ENCODE measurements at regions not wholly inside any gene's neighbourhood (a gene's known extent, or its start where the extent isn't known, plus 50 kb on each side); places are given as distances from the start of the nearest gene placed in this dataset.

DNA sequence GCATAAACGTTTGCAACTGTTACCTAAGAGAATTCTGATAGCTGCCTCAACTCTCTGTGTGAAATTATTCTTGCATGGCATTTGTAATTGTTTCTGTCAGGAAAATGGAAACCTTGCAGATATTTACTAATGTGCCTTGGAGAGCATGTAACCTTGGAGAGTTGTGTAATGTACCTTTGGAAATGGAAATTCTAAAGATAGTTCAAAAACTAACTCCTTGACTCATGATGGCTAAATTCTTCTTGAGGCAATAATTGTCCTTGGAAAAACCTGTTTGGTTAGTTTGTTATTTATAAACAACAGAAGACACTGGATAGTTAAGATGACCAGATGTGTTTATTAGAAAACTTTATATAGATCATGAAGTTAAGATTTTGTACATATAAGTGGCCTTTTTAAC, 1033.8 kb downstream of the PLA2G4A start:
- whole genome bisulfite sequencing: 29% methylated on average over 1 of the region's 1 CpG

DNA sequence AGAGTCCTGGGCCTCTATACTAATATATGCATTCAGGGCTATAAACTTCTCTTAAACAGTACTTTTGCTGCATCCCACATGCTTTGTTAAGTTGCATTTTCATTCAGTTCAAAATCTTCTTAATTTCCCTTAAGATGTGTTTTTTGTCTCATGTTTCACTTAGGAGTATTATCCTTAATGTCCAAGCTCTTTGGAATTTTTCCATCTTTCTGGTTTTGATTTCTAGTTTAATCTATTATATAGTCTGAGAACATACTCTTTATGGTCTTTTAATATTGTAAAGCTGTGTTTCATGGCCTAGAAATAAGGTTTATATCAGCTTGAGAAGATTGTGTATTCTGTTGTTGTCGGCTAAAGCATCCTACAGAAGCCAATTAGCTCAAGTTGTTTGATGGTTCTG, 1041.8 kb downstream of the PLA2G4A start:
- Histone ChIP-seq H3K9me3 (ENCODE audit: control insufficient read depth in 4 of 4, low read length in 3 of 4) (no peaks in the 10 kb centered on the region), H3K4me3 (ENCODE audit: low read depth in 1 of 3, low read length in 3 of 3) (no peak overlapping the region), H3K27ac (ENCODE audit: low read depth in 1 of 2, low read length in 2 of 2) (no peak overlapping the region), H3K4me1 (ENCODE audit: control insufficient read depth in 4 of 4, insufficient read depth in 4 of 4, low read length in 3 of 4) (no peaks in the 10 kb centered on the region), H3K27me3 (ENCODE audit: control insufficient read depth in 4 of 4, insufficient read depth in 4 of 4, low read length in 3 of 4) (no peaks in the 10 kb centered on the region), H3K9ac (ENCODE audit: low read depth in 1 of 2, low read length in 2 of 2) (no peak overlapping the region), H3K36me3 (ENCODE audit: control insufficient read depth in 4 of 4, insufficient read depth in 3 of 4, low read depth in 1 of 4, low read length in 3 of 4) (no peaks in the 10 kb centered on the region)
- TF ChIP-seq EGR1 (IDR thresholded peaks at IDR 0.05; ENCODE audit: low read depth in 2 of 2) (no peak), NR2F2 (IDR thresholded peaks at IDR 0.05) (no peak), HNF4A (conservative IDR thresholded peaks at IDR 0.05) (no peak), TAF1 (conservative IDR thresholded peaks at IDR 0.05) (no peak), RAD21 (IDR thresholded peaks at IDR 0.05) (no peak), HNF4G (IDR thresholded peaks at IDR 0.05) (no peak), RXRA (IDR thresholded peaks at IDR 0.05) (no peak), JUND (IDR thresholded peaks at IDR 0.05) (no peak), YY1 (IDR thresholded peaks at IDR 0.05) (no peak), FOXA1 (IDR thresholded peaks at IDR 0.05) (no peak)
- TF ChIP-seq, protein P1, sequence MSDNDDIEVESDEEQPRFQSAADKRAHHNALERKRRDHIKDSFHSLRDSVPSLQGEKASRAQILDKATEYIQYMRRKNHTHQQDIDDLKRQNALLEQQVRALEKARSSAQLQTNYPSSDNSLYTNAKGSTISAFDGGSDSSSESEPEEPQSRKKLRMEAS (IDR thresholded peaks at IDR 0.05): no peak
- TF ChIP-seq, protein P2, sequence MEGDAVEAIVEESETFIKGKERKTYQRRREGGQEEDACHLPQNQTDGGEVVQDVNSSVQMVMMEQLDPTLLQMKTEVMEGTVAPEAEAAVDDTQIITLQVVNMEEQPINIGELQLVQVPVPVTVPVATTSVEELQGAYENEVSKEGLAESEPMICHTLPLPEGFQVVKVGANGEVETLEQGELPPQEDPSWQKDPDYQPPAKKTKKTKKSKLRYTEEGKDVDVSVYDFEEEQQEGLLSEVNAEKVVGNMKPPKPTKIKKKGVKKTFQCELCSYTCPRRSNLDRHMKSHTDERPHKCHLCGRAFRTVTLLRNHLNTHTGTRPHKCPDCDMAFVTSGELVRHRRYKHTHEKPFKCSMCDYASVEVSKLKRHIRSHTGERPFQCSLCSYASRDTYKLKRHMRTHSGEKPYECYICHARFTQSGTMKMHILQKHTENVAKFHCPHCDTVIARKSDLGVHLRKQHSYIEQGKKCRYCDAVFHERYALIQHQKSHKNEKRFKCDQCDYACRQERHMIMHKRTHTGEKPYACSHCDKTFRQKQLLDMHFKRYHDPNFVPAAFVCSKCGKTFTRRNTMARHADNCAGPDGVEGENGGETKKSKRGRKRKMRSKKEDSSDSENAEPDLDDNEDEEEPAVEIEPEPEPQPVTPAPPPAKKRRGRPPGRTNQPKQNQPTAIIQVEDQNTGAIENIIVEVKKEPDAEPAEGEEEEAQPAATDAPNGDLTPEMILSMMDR (IDR thresholded peaks at IDR 0.05; ENCODE audit: low read depth, low read length, missing input control): no peak
- TF ChIP-seq, protein P3, sequence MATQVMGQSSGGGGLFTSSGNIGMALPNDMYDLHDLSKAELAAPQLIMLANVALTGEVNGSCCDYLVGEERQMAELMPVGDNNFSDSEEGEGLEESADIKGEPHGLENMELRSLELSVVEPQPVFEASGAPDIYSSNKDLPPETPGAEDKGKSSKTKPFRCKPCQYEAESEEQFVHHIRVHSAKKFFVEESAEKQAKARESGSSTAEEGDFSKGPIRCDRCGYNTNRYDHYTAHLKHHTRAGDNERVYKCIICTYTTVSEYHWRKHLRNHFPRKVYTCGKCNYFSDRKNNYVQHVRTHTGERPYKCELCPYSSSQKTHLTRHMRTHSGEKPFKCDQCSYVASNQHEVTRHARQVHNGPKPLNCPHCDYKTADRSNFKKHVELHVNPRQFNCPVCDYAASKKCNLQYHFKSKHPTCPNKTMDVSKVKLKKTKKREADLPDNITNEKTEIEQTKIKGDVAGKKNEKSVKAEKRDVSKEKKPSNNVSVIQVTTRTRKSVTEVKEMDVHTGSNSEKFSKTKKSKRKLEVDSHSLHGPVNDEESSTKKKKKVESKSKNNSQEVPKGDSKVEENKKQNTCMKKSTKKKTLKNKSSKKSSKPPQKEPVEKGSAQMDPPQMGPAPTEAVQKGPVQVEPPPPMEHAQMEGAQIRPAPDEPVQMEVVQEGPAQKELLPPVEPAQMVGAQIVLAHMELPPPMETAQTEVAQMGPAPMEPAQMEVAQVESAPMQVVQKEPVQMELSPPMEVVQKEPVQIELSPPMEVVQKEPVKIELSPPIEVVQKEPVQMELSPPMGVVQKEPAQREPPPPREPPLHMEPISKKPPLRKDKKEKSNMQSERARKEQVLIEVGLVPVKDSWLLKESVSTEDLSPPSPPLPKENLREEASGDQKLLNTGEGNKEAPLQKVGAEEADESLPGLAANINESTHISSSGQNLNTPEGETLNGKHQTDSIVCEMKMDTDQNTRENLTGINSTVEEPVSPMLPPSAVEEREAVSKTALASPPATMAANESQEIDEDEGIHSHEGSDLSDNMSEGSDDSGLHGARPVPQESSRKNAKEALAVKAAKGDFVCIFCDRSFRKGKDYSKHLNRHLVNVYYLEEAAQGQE (IDR thresholded peaks at IDR 0.05): no peak
- TF ChIP-seq, protein P4, sequence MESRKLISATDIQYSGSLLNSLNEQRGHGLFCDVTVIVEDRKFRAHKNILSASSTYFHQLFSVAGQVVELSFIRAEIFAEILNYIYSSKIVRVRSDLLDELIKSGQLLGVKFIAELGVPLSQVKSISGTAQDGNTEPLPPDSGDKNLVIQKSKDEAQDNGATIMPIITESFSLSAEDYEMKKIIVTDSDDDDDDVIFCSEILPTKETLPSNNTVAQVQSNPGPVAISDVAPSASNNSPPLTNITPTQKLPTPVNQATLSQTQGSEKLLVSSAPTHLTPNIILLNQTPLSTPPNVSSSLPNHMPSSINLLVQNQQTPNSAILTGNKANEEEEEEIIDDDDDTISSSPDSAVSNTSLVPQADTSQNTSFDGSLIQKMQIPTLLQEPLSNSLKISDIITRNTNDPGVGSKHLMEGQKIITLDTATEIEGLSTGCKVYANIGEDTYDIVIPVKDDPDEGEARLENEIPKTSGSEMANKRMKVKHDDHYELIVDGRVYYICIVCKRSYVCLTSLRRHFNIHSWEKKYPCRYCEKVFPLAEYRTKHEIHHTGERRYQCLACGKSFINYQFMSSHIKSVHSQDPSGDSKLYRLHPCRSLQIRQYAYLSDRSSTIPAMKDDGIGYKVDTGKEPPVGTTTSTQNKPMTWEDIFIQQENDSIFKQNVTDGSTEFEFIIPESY (IDR thresholded peaks at IDR 0.05): no peak
- TF ChIP-seq, protein P5, sequence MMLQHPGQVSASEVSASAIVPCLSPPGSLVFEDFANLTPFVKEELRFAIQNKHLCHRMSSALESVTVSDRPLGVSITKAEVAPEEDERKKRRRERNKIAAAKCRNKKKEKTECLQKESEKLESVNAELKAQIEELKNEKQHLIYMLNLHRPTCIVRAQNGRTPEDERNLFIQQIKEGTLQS (IDR thresholded peaks at IDR 0.05): no peak
- no peak for DNase-seq (ENCODE audit: low spot score)
- 86% methylated on average over 1 of the region's 1 CpG for WGBS

More for the DNA sequence above, 1033.8 kb downstream of the PLA2G4A start:
- Histone ChIP-seq H3K36me3 (ENCODE audit: control insufficient read depth in 4 of 4, insufficient read depth in 3 of 4, low read depth in 1 of 4, low read length in 3 of 4) (no peaks in the 10 kb centered on the region), H3K9ac (ENCODE audit: low read depth in 1 of 2, low read length in 2 of 2) (no peak overlapping the region), H3K4me3 (ENCODE audit: low read depth in 1 of 3, low read length in 3 of 3) (no peak overlapping the region), H3K9me3 (ENCODE audit: control insufficient read depth in 4 of 4, low read length in 3 of 4) (no peaks in the 10 kb centered on the region), H3K27ac (ENCODE audit: low read depth in 1 of 2, low read length in 2 of 2) (no peak overlapping the region), H3K27me3 (ENCODE audit: control insufficient read depth in 4 of 4, insufficient read depth in 4 of 4, low read length in 3 of 4) (no peaks in the 10 kb centered on the region), H3K4me1 (ENCODE audit: control insufficient read depth in 4 of 4, insufficient read depth in 4 of 4, low read length in 3 of 4) (no peaks in the 10 kb centered on the region)
- no peak for TF ChIP-seq JUND (IDR thresholded peaks at IDR 0.05)
- no peak for TF ChIP-seq RAD21 (IDR thresholded peaks at IDR 0.05)
- TF ChIP-seq GABPA (IDR thresholded peaks at IDR 0.05 in 1 of 2, conservative IDR thresholded peaks at IDR 0.05 in 1 of 2): no peak
- TF ChIP-seq, protein P2 (IDR thresholded peaks at IDR 0.05; ENCODE audit: low read depth, low read length, missing input control): no peak
- no peak for TF ChIP-seq RXRA (IDR thresholded peaks at IDR 0.05)
- TF ChIP-seq NR2F2 (IDR thresholded peaks at IDR 0.05): no peak
- TF ChIP-seq YY1 (IDR thresholded peaks at IDR 0.05): no peak
- TF ChIP-seq FOXA1 (IDR thresholded peaks at IDR 0.05): no peak
- no peak for TF ChIP-seq EGR1 (IDR thresholded peaks at IDR 0.05; ENCODE audit: low read depth in 2 of 2)
- no peak for TF ChIP-seq FOXA2 (IDR thresholded peaks at IDR 0.05)
- no peak for DNase-seq (ENCODE audit: low spot score)

Measured in liver (tissue), 8 donors.